Coronary artery (tissue), 2 donors: ENCODE measurements at regions not wholly inside any gene's neighbourhood (a gene's known extent, or its start where the extent isn't known, plus 50 kb on each side); places are given as distances from the start of the nearest gene placed in this dataset.
"Not testable (repeated sequence)": the region's sequence is repeated elsewhere in the genome, so short reads cannot be mapped to it uniquely, and the experiment has no call there.

Source experiments
- DNase-seq: peaks from one replicate; pipeline ENCODE4 v3.0.0-alpha.2; 2017; ENCODE audit warnings: low spot score
- H3K27ac ChIP-seq, 2 donors: fragments of 200-600 bp; sonication (generic); one replicate each; pipeline ENCODE4 v1.5.1; 2016 to 2019
- H3K4me3 ChIP-seq: fragments of 200-600 bp; sonication (generic); 2 replicates; pipeline ENCODE4 v1.5.1; 2016; ENCODE audit warnings: mild to moderate bottlenecking, moderate library complexity
- CTCF ChIP-seq: fragments of 200-600 bp; sonication (generic); IDR thresholded peaks from one replicate; pipeline ENCODE4 v1.5.1; 2019; ENCODE audit warnings: antibody characterized with exemption

- TF ChIP-seq CTCF: no peak
- H3K4me3 ChIP-seq: no peak overlapping the region
- no peak for DNase-seq
- no peak overlapping the region for H3K27ac ChIP-seq
Measured at GRCh38 chr6:114816678-114817077, 473.9 kb upstream of the HS3ST5 start.

GRCh38 chr6:114810468-114810867 lies 467.6 kb upstream of the HS3ST5 start:
- DNase-seq: no peak
- H3K4me3 ChIP-seq: no peak overlapping the region
- TF ChIP-seq CTCF: no peak
- no peak overlapping the region for H3K27ac ChIP-seq

- not testable (repeated sequence) for DNase-seq, H3K27ac ChIP-seq, H3K4me3 ChIP-seq
Measured at GRCh38 chr6:114805426-114805825, 462.6 kb upstream of the HS3ST5 start.

- H3K27ac ChIP-seq: no peak overlapping the region
- no peak for DNase-seq
- no peak overlapping the region for H3K4me3 ChIP-seq
- no peak for TF ChIP-seq CTCF
Measured at GRCh38 chr6:114796576-114796975, 453.8 kb upstream of the HS3ST5 start.

GRCh38 chr6:114793428-114793827 lies 450.6 kb upstream of the HS3ST5 start:
- DNase-seq: no peak
- no peak overlapping the region for H3K27ac ChIP-seq
- TF ChIP-seq CTCF: no peak
- H3K4me3 ChIP-seq: no peak overlapping the region

- no peak for DNase-seq
- no peak overlapping the region for H3K4me3 ChIP-seq
- no peak for TF ChIP-seq CTCF
- no peak overlapping the region for H3K27ac ChIP-seq
Measured at GRCh38 chr6:114785235-114786127, 442.7 kb upstream of the HS3ST5 start.

- no peak overlapping the region for H3K27ac ChIP-seq
- no peak for TF ChIP-seq CTCF
- DNase-seq: no peak
- no peak overlapping the region for H3K4me3 ChIP-seq
Measured at GRCh38 chr6:114783783-114784182, 441.0 kb upstream of the HS3ST5 start.
